HG03378 (cell line): ENCODE measurements at regions not wholly inside any gene's neighbourhood (a gene's known extent, or its start where the extent isn't known, plus 50 kb on each side); places are given as distances from the start of the nearest gene placed in this dataset.
"Not testable (repeated sequence)": the region's sequence is repeated elsewhere in the genome, so short reads cannot be mapped to it uniquely, and the experiment has no call there.

ENCODE experiments used
- ATAC-seq: cut with Tn5 transposase; IDR thresholded peaks from one replicate; pipeline ENCODE4 v1.9.1; 2021; ENCODE audit warnings: mild to moderate bottlenecking, moderate library complexity; ENCODE audit not compliant: unreplicated experiment

- no peak for ATAC-seq
Measured at GRCh38 chr5:96175090-96175489, 213.4 kb upstream of the ELL2 start.

DNA sequence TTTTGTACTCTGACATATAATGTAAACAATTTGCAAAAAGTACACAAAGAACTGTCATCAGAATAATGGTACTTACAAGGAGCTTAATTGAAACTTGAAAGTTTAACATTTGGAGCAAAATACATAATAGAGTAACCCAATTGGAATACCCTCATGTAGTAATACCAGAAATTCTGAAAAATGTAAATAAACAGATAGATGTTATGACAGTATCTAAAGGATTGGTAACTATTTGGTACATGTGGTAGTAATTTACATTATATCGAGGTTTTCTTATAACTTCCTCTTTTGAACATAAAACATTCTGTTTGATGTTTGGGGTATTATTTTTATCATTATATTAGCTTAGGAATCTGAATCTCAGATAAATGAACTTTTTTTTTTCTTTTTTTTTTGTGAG lies 211.7 kb upstream of the ELL2 start:
- ATAC-seq: no peak

- ATAC-seq: no peak
Measured at GRCh38 chr5:96172436-96172835, 210.8 kb upstream of the ELL2 start.

- not testable (repeated sequence) for ATAC-seq
Measured at GRCh38 chr5:96171973-96172372, 210.3 kb upstream of the ELL2 start.

DNA sequence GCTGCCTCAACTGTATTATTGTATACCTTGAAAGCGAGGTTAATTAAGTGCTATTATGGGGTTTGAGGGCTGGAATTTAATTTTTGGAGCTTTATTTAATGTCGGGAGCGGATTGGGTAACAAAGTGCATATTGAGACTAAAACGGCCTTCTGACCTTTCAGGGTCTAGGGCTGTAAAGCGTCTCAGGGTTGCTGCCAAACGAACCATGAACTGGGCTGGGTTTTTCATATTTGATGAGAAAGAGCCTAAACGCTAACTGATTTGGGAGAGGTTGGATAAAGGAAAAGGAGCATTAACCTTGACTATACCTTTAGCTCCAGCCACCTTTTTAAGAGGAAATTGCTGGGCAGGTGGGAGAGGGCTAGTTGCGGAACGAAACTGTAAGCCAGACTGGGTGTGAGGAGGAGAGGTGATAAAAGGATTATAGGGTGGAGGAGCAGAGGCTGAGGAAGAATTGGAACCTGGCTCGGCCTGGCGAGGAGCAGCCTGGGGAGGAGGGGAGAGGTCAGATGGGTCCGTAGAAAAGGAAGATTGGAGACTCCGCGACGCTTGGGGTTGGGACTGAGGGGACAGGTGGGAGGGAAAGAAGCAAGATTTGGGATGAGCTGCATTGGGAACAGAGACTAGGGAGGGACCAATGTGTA lies 209.0 kb upstream of the ELL2 start:
- not testable (repeated sequence) for ATAC-seq

- not testable (repeated sequence) for ATAC-seq
Measured at GRCh38 chr5:96168833-96169232, 207.2 kb upstream of the ELL2 start.

- no peak for ATAC-seq
Measured at GRCh38 chr5:96159043-96159442, 197.4 kb upstream of the ELL2 start.

- no peak for ATAC-seq
Measured at GRCh38 chr5:96157841-96158291, 196.2 kb upstream of the ELL2 start.

DNA sequence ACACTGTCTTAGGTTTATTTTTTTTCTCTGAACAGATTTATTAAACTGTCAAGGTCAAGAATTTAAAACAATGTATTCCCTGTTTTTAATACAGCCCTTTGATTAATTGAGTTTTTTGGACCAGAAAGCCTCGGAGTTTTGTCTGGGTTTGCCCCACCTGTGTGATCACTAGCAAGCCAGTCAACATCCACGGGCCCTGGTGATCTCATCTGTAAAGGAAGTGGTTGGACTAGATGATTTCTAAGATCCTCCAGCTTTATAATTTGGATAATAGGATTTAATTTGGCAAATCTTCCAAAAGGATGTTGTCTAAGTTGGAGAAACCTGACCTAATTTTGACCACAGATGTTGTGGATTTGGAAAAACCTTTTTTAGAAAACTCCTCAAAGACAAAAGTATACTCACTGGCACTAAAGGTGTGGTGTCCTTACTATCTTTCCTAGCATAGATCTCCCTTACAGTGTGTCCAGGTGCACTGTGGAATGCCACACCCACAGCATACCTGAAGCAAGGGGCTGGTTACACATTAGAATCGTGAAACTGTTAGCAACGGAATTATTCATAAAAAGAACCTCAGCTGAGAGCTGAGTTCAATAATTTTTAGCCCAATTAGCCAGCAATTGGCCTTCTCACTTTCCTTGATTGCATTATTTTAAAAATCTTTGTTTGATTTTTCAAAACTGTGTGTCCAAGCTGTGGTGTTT lies 195.6 kb upstream of the ELL2 start:
- ATAC-seq: no peak

DNA sequence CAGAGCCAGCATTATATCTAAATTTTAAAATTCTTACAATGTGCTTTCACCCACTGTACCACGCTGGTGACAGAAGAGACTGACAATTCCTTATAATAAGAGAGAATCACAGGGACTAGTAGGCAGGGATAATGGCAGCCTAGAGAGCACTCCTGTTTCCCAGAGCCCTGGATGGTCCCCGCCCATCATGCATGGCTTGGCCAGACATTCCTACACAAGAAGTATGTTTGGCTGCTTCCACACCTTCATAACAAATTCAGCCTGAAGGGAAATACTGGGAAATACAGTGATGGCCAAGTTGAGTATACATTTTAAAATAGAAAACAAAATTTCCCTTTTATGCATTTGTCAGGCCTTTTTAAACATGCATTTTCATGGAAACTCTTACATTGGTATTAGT lies 193.5 kb upstream of the ELL2 start:
- no peak for ATAC-seq

DNA sequence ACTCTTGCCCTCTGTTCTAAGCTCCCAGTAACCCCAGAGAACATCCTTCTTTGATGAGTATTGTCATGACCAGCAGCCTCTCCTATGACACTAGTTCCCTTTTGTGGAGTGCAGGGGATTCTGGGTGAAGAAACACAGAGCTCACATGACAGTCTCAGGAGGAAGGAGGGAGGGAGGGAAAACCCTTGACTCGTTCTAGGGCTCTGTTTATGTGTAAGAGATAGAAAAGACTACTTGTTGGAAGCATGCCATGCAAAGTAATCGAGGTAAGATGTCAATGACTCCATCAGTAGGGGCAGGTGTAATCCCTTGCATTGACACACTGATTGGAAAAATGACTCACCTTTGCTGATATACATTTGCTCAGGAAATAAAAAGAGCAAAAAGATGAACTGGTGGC lies 190.2 kb upstream of the ELL2 start:
- peak; percentile 65 for ATAC-seq

GRCh38 chr5:96150007-96150406 lies 188.4 kb upstream of the ELL2 start:
- ATAC-seq: no peak

DNA sequence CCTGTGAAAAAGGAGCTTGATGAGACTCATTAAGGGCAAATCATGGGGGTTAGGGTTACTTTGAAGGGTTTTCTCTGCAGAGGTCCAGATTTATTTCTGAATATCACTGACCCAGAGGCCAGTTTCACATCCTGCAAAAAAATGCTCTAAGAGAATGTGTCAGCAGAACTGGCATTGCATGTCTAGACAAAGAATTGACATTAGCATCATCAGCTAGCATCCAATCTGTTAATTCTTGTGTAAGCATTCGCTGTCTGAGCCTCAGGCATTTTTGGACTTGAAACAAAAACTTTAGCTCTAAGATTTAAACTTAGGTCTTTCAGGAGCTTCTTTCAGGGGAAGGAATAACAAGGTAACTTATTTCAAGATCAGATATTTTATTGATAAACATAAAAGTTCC lies 187.9 kb upstream of the ELL2 start:
- ATAC-seq: no peak

DNA sequence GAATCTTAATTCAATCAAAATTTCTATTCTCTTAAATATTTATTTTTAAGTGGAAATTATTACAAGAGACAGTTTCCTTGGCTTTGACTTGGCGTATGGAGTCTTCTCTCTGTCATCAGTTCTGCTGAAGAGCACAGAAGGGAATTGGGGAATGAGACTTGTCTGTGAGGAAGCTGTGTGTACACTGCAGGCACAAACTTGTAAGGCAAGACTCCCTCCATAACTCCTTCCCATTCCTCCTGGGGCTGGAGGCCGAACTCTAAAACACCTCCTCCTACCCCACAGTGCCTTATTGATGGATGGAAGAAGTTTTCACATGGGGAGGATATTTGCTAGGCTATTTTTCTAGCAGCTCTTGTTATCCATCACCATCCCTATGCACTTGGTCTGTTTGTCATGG lies 187.4 kb upstream of the ELL2 start:
- no peak for ATAC-seq

DNA sequence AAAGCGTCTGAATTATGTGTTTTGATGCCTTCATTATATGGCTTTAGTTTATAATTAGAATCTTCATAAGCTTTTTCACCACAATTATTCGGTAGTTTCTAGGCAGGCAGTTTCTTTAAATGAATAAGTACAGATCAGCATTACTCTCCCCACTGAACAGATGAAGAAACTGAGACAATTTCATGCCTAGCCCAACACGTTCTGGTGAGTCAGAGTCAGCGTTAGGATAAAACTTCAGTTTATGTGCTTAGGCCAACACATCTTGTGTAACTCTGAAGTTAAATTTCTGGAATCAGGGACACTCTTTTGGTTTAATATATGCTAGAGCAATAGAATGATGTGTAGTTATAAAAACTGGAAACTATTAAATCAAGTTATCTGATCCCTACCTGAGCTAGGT lies 186.7 kb upstream of the ELL2 start:
- no peak for ATAC-seq

- ATAC-seq: no peak
Measured at GRCh38 chr5:96147866-96148265, 186.2 kb upstream of the ELL2 start.

- peak; percentile 67 for ATAC-seq
Measured at GRCh38 chr5:96146675-96147074, 185.0 kb upstream of the ELL2 start.

DNA sequence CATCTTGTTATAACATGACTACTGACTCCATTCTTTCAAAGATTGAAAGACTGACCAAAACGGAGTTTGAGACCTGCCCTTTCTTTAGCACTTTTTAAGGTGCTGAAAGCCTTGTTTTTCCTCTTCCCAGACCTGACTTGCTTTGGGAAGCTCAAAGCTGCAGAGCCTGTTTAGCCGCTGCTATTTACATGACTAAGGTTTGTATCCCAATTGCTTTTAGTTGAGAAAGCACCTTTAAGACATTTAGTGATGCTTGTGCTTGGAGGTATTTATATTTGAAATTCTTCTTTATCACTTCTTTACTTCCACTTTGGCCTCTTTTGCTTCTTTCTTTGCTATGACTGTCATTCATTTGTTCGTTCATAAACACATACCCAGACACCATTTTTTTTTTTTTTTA lies 182.6 kb upstream of the ELL2 start:
- ATAC-seq: no peak

DNA sequence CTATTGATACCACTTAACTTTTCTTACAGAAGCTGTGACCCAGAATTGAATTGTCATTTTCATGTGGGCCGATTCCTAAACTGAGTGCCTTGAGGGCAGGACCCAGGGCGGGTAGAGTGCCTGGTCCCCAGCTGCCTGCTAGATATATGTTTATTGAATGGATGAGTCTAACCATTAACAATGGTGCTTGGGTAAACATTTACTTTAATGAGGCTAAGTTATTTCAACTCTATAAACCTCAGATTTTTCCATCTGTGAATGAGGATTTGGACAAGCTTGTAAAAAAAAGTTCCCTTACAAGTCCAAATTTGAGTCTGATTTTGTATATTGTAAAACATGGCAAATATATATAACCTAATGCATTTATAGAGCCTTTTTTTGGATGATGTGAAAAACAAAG lies 181.8 kb upstream of the ELL2 start:
- ATAC-seq: no peak

GRCh38 chr5:96142786-96143434 lies 181.3 kb upstream of the ELL2 start:
- ATAC-seq: no peak

GRCh38 chr5:96142184-96142781 lies 180.6 kb upstream of the ELL2 start:
- ATAC-seq: no peak

DNA sequence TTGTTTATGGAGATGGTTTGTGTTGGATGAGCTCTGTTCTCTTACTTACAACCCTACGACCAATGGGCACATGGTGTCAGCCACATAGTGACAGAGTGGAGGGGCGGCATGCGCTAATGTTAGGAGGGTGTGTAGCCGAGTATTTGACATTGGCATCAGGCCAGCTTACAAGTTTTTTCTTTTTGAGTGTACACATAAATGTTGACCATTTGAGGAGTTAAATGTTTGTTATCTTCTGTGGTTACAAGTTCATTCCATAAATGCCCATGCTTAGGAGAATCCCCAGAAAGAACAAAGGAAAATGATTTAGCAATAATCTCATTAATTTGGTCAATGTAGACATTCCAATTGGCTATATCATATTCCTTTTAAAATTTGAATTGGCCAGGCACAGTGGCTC lies 180.1 kb upstream of the ELL2 start:
- ATAC-seq: no peak
